Smooth muscle cell (in vitro differentiated cells): ENCODE measurements at regions not wholly inside any gene's neighbourhood (a gene's known extent, or its start where the extent isn't known, plus 50 kb on each side); places are given as distances from the start of the nearest gene placed in this dataset.
"Not testable (repeated sequence)": the region's sequence is repeated elsewhere in the genome, so short reads cannot be mapped to it uniquely, and the experiment has no call there.

Experiments
- DNase-seq: peaks from one replicate; lab custom pipeline; 2025; ENCODE audit not compliant: unreplicated experiment; lab: John Stamatoyannopoulos, UW
- H2AFZ ChIP-seq: fragments of 200-600 bp; sonication (generic); 2 replicates; pipeline ENCODE4 v1.6.0; 2016; ENCODE audit warnings: antibody characterized with exemption, low read depth, mild to moderate bottlenecking
- H3F3A ChIP-seq: fragments of 200-600 bp; sonication (generic); 2 replicates; pipeline ENCODE4 v1.6.0; 2017; ENCODE audit warnings: antibody characterized with exemption, low read depth
- H3K27ac ChIP-seq: fragments of 200-600 bp; sonication (generic); 2 replicates; pipeline ENCODE4 v1.5.1; 2016; ENCODE audit warnings: low read depth, mild to moderate bottlenecking
- H3K27me3 ChIP-seq: fragments of 200-600 bp; sonication (generic); 2 replicates; pipeline ENCODE4 v1.6.1; 2016; ENCODE audit warnings: low read depth, mild to moderate bottlenecking
- H3K36me3 ChIP-seq: fragments of 200-600 bp; sonication (generic); 2 replicates; pipeline ENCODE4 v1.5.1; 2016; ENCODE audit warnings: low read depth
- H3K4me1 ChIP-seq: fragments of 200-600 bp; sonication (generic); 2 replicates; pipeline ENCODE4 v1.5.1; 2016; ENCODE audit warnings: low read depth
- H3K4me2 ChIP-seq: fragments of 200-600 bp; sonication (generic); 2 replicates; pipeline ENCODE4 v1.6.0; 2016; ENCODE audit warnings: mild to moderate bottlenecking
- H3K4me3 ChIP-seq: fragments of 200-600 bp; sonication (generic); 2 replicates; pipeline ENCODE4 v1.5.1; 2016; ENCODE audit warnings: mild to moderate bottlenecking
- H3K79me2 ChIP-seq: fragments of 200-600 bp; sonication (generic); 2 replicates; pipeline ENCODE4 v1.6.0; 2016; ENCODE audit warnings: low read depth, mild to moderate bottlenecking
- H3K9ac ChIP-seq: fragments of 200-600 bp; sonication (generic); 2 replicates; pipeline ENCODE4 v1.6.0; 2016; ENCODE audit warnings: low read depth
- H3K9me3 ChIP-seq: fragments of 200-600 bp; sonication (generic); replicated peaks from 2 replicates; pipeline ENCODE4 v1.5.1; 2016; ENCODE audit warnings: low read depth
- H4K20me1 ChIP-seq: fragments of 200-600 bp; sonication (generic); 2 replicates; pipeline ENCODE4 v1.6.0; 2016; ENCODE audit warnings: low read depth
- WGBS: methylation state at CpG from one replicate; pipeline ENCODE4 v1.1.7; 2016; ENCODE audit warnings: low lambda C conversion rate; 5-methylcytosine and 5-hydroxymethylcytosine counted together
- TF ChIP-seq, protein P1 (sequence below): fragments of 200-600 bp; sonication (generic); IDR thresholded peaks from 2 replicates; pipeline ENCODE4 v1.5.1; 2017; ENCODE audit warnings: borderline replicate concordance, mild to moderate bottlenecking, antibody characterized with exemption; ENCODE audit not compliant: insufficient read depth, poor library complexity, severe bottlenecking

DNA sequence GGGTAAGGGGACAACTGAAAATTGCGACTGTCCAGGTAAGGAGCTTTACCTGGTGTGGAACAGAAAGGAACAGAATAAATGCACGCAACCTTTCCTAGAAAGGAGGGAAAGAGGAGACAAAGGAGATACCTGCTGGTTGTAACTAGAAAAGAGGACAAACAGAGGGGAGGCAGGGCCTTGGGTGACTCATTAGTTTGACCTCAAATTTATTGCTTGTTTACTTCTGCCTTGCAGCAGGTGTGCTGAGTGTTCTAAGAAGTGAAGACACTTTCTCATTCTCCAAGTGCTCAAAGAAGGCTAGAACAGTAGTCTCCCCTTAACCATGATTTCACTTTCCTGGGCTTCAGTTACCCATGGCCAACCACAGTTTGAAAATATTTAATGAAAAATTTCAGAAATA is 123.1 kb upstream of the BOD1L1 start:
- no peak for DNase-seq
- 82% methylated on average over 2 of the region's 2 CpGs for WGBS
- H3K27me3 ChIP-seq, result no peaks in the 10 kb centered on the region
- no peaks in the 10 kb centered on the region for H3K9me3 ChIP-seq
- H3K4me3 ChIP-seq, result no peak overlapping the region
- H4K20me1 ChIP-seq, result no peaks in the 10 kb centered on the region
- TF ChIP-seq, protein P1, sequence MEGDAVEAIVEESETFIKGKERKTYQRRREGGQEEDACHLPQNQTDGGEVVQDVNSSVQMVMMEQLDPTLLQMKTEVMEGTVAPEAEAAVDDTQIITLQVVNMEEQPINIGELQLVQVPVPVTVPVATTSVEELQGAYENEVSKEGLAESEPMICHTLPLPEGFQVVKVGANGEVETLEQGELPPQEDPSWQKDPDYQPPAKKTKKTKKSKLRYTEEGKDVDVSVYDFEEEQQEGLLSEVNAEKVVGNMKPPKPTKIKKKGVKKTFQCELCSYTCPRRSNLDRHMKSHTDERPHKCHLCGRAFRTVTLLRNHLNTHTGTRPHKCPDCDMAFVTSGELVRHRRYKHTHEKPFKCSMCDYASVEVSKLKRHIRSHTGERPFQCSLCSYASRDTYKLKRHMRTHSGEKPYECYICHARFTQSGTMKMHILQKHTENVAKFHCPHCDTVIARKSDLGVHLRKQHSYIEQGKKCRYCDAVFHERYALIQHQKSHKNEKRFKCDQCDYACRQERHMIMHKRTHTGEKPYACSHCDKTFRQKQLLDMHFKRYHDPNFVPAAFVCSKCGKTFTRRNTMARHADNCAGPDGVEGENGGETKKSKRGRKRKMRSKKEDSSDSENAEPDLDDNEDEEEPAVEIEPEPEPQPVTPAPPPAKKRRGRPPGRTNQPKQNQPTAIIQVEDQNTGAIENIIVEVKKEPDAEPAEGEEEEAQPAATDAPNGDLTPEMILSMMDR, result no peak
- H3K9ac ChIP-seq, result no peak overlapping the region
- no peak overlapping the region for H3K4me2 ChIP-seq
- no peaks in the 10 kb centered on the region for H3K79me2 ChIP-seq
- H2AFZ ChIP-seq, result no peak overlapping the region
- no peak overlapping the region for H3K27ac ChIP-seq
- H3F3A ChIP-seq, result no peaks in the 10 kb centered on the region
- no peaks in the 10 kb centered on the region for H3K4me1 ChIP-seq
- H3K36me3 ChIP-seq, result no peaks in the 10 kb centered on the region

DNA sequence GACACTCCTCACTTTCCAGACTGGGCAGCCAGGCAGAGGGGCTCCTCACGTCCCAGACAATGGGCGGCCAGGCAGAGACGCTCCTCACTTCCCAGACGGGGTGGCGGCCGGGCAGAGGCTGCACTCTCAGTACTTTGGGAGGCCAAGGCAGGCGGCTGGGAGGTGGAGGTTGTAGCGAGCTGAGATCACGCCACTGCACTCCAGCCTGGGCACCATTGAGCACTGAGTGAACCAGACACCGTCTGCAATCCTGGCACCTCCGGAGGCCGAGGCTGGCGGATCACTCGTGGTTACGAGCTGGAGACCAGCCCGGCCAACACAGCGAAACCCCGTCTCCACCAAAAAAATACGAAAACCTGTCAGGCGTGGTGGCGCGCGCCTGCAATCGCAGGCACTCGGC is 134.1 kb upstream of the BOD1L1 start:
- H3K79me2 ChIP-seq, H3K4me2 ChIP-seq, H3K9me3 ChIP-seq, H4K20me1 ChIP-seq, H3K9ac ChIP-seq, H3K27ac ChIP-seq, H3K27me3 ChIP-seq, H2AFZ ChIP-seq, H3F3A ChIP-seq, H3K4me1 ChIP-seq, H3K36me3 ChIP-seq, DNase-seq, H3K4me3 ChIP-seq: not testable (repeated sequence)
- 90% methylated on average over 25 of the region's 25 CpGs for WGBS

DNA sequence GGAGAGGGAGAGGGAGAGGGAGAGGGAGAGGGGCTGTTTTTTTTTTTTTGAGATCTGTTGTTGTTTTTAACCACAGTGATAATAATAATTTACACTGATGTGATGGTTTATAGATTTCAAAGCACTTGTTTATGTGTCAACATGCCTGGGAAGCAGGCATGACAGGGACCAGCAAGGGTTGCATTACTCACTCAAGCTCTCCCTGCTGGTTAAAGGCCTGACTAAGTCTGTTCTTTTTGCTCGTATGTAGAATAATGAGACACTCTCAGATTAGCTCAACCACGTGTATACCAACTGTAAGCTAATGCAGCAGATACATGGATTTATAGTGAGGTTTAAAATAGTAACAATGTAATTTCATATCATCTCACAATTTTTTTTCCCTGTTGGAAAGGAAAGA is 134.6 kb upstream of the BOD1L1 start:
- H3K9me3 ChIP-seq, result no peaks in the 10 kb centered on the region
- no peaks in the 10 kb centered on the region for H3F3A ChIP-seq
- no peak overlapping the region for H3K9ac ChIP-seq
- H4K20me1 ChIP-seq, result no peaks in the 10 kb centered on the region
- no peak overlapping the region for H3K4me3 ChIP-seq
- no peaks in the 10 kb centered on the region for H3K36me3 ChIP-seq
- no peak overlapping the region for H3K4me2 ChIP-seq
- H3K27me3 ChIP-seq, result no peaks in the 10 kb centered on the region
- H3K79me2 ChIP-seq, result no peaks in the 10 kb centered on the region
- no peak overlapping the region for H3K27ac ChIP-seq
- TF ChIP-seq, protein P1, result no peak
- WGBS, result 76% methylated on average over 2 of the region's 2 CpGs
- H3K4me1 ChIP-seq, result no peaks in the 10 kb centered on the region
- no peak overlapping the region for H2AFZ ChIP-seq
- no peak for DNase-seq

DNA sequence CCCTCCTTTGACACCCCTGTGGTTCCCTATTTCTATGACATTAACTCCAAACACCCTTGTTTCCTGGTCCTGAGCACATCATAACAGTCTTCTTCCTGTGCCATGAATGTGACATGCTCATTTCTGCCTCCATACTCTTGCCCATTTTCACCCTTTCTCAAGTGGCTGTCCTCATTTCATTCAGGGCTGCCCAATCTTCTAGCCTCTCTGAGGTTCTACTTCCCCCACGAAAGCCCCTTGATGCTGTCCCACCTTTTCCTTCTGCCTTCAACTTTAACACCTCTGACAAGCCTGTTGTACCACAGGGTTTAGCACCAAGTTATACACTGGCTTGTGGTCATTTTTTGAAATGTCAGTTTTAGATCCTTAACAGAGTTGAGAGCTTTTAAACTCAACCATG is 136.2 kb upstream of the BOD1L1 start:
- Histone ChIP-seq H3K36me3 (no peaks in the 10 kb centered on the region), H3K9me3 (no peaks in the 10 kb centered on the region), H3K4me3 (no peak overlapping the region), H2AFZ (no peak overlapping the region), H3K27me3 (no peaks in the 10 kb centered on the region), H3K79me2 (no peaks in the 10 kb centered on the region), H3K27ac (no peak overlapping the region), H3K9ac (no peak overlapping the region), H3K4me2 (no peak overlapping the region), H4K20me1 (no peaks in the 10 kb centered on the region), H3F3A (no peaks in the 10 kb centered on the region), H3K4me1 (no peaks in the 10 kb centered on the region)
- 84% methylated on average over 1 of the region's 1 CpG for WGBS
- DNase-seq, result no peak
- TF ChIP-seq, protein P1, result no peak
